ENCODE measurements at regions not wholly inside any gene's neighbourhood (a gene's known extent, or its start where the extent isn't known, plus 50 kb on each side); places are given as distances from the start of the nearest gene placed in this dataset.

DNA sequence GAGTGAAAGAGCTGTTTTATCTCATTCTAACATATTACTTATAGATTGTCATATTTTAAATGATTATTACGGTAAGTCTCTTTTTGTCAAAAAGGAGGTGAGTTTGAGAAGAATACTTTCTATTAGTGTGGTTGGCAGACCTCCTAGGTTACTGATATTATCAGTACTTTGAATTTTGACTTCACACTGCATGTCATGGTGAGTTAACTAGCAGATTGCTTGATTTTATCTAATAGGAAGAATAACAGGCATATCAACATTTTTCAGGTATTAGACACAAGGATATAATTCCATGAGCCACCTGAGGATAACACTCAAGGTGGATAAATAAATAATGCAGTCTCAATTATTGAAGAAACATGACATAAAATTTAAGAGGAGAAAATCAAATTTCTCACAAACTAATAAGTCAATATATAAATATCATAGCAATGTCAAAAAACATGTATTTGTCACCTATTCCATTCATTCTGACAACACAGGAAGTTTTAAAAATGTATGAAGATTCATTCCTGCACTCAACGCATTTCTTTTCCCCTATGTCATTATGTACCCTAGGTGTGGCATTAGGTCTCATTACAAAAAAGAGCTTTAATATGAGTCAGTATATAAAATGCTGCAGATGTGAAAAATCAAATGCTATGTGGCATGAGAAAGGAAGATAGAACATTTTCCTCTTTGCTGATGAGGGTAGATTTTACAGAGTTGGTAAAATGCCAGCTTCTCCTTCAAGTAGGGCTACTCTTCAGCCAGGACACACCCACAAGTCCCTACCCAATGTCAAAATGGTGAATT lies 1621.6 kb downstream of the REEP3 start:
- DNase-seq (no peak), ATAC-seq (no peak)
- intact Hi-C loops (cut with DNase I, micrococcal nuclease): no loop called here
- Histone ChIP-seq H3K4me3 (no peak overlapping the region), H3K4me1 (ENCODE audit: low read depth) (no peaks in the 10 kb centered on the region), H3K9me3 (no peaks in the 10 kb centered on the region), H3K36me3 (ENCODE audit: low read depth) (no peaks in the 10 kb centered on the region)
- TF ChIP-seq, protein P1, sequence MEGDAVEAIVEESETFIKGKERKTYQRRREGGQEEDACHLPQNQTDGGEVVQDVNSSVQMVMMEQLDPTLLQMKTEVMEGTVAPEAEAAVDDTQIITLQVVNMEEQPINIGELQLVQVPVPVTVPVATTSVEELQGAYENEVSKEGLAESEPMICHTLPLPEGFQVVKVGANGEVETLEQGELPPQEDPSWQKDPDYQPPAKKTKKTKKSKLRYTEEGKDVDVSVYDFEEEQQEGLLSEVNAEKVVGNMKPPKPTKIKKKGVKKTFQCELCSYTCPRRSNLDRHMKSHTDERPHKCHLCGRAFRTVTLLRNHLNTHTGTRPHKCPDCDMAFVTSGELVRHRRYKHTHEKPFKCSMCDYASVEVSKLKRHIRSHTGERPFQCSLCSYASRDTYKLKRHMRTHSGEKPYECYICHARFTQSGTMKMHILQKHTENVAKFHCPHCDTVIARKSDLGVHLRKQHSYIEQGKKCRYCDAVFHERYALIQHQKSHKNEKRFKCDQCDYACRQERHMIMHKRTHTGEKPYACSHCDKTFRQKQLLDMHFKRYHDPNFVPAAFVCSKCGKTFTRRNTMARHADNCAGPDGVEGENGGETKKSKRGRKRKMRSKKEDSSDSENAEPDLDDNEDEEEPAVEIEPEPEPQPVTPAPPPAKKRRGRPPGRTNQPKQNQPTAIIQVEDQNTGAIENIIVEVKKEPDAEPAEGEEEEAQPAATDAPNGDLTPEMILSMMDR (IDR thresholded peaks at IDR 0.05): no peak

DNA sequence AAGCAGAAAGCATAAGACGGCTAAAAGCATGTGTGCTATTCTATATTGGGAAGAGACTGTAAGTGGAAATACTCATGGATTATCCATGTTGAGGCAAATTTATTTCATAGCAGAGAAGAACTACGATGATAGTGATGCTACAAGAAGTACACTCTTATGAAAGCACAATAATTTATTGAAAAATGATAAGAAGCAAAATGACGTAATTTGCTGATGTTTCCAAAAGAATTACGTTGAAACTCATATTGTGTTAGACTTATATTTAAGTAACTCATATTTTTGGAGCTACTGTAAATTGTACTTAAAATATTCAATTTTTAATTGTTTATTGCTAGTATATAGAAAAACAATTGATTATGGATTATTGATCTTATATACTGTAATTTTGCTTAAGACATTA lies 1622.5 kb downstream of the REEP3 start:
- TF ChIP-seq, protein P1 (IDR thresholded peaks at IDR 0.05): no peak
- intact Hi-C loops (cut with DNase I, micrococcal nuclease): no loop called here
- Histone ChIP-seq H3K4me1 (ENCODE audit: low read depth) (no peaks in the 10 kb centered on the region), H3K9me3 (no peaks in the 10 kb centered on the region), H3K36me3 (ENCODE audit: low read depth) (no peaks in the 10 kb centered on the region), H3K4me3 (no peak overlapping the region)
- no peak for ATAC-seq
- no peak for DNase-seq

DNA sequence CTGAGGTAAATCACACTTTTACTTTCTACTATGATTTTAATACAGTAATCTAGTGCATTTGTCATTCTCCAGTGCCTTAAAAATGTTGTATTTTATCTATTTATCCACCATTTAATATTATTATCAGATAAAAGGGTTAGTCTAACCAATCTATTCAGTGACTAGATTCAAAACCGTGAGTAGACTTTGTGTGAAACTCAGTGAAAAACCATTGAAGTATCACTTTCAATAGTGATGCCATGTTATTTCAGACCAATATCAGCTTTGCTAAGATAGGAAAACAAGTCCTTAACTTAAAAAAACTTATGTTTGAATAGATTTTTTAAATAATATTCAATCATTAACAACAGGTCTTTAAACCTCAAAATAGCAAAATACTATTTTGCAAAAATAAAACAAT lies 1628.7 kb downstream of the REEP3 start:
- DNase-seq (no peak), ATAC-seq (no peak)
- TF ChIP-seq, protein P1 (IDR thresholded peaks at IDR 0.05): no peak
- Histone ChIP-seq H3K4me1 (ENCODE audit: low read depth) (no peaks in the 10 kb centered on the region), H3K36me3 (ENCODE audit: low read depth) (no peaks in the 10 kb centered on the region), H3K4me3 (no peak overlapping the region), H3K9me3 (no peaks in the 10 kb centered on the region)
- intact Hi-C loops (cut with DNase I, micrococcal nuclease): no loop called here

DNA sequence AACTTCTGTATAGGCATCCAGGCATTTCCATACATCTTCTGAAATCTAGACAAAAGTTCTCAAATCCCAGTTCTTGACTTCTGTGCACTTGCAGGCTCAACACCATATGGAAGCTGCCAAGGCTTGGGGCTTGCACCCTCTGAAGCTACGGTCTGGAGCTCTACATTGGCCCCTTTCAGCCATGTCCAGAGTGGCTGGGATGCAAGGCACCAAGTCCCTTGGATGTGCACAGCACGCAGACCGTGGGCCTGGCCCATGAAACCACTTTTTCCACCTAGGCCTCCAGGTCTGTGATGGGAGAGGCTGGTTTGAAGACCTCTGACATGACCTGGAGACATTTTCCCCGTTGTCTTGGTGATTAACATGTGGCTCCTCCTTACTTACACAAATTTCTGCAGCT lies 1645.1 kb downstream of the REEP3 start:
- H3K9me3 ChIP-seq: no peaks in the 10 kb centered on the region
- no peak overlapping the region for H3K4me3 ChIP-seq
- no peak for ATAC-seq
- no peak for DNase-seq
- no peaks in the 10 kb centered on the region for H3K4me1 ChIP-seq (ENCODE audit: low read depth)
- intact Hi-C loops (cut with DNase I, micrococcal nuclease): no loop called here
- H3K36me3 ChIP-seq (ENCODE audit: low read depth): no peaks in the 10 kb centered on the region
- TF ChIP-seq, protein P1 (IDR thresholded peaks at IDR 0.05): no peak

DNA sequence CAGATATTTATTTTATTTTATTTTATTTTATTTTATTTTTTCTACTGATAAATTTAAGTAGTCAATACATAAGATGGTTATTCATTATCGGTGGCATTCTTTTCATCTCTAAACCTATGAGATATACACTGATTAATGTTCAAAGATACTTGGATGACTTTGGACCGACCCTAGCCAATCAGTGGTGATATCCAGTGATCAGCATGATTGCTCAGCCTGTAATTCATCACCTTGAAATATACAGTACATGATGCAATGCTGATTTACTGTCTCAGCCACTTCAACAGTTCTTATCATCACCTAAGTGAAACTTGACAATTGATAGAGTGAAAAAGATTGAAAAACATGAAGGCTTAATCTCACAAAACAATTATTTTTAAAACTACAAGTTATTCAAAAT lies 1651.0 kb downstream of the REEP3 start:
- Histone ChIP-seq H3K9me3 (no peaks in the 10 kb centered on the region), H3K4me1 (ENCODE audit: low read depth) (no peaks in the 10 kb centered on the region), H3K4me3 (no peak overlapping the region), H3K36me3 (ENCODE audit: low read depth) (no peaks in the 10 kb centered on the region)
- intact Hi-C loops (cut with DNase I, micrococcal nuclease): no loop called here
- TF ChIP-seq, protein P1 (IDR thresholded peaks at IDR 0.05): no peak
- ATAC-seq (no peak), DNase-seq (no peak)
